Activated B cell treated with CpG ODN at 0.5 μM for 24 hours (primary cell): ENCODE measurements at regions not wholly inside any gene's neighbourhood (a gene's known extent, or its start where the extent isn't known, plus 50 kb on each side); places are given as distances from the start of the nearest gene placed in this dataset.

Experiments
- ATAC-seq: fragments of 200-7000 bp; cut with Tn5 transposase; one replicate; pipeline ENCODE4 v1.10.0; 2021; ENCODE audit warnings: low read depth, mild to moderate bottlenecking, moderate library complexity
- CTCF ChIA-PET: fragments of 350-600 bp; sonication (Branson Sonifier 250); formaldehyde crosslinking; loops from one replicate; lab custom pipeline; 2021; ENCODE audit warnings: antibody characterized with exemption; lab: Charles Lee
- POLR2A ChIA-PET: fragments of 350-600 bp; sonication (Branson Sonifier 250); formaldehyde crosslinking; loops from one replicate; lab custom pipeline; 2021; ENCODE audit warnings: antibody characterized with exemption; lab: Charles Lee
- DNase-seq: peaks from one replicate; pipeline ENCODE4 v3.0.0; 2022
- H3K27ac Mint-ChIP-seq: one replicate; pipeline ENCODE4 v1.8.0; 2020; ENCODE audit warnings: mixed read lengths
- H3K27me3 Mint-ChIP-seq: one replicate; pipeline ENCODE4 v1.8.0; 2021; ENCODE audit warnings: mixed read lengths
- H3K36me3 Mint-ChIP-seq: one replicate; pipeline ENCODE4 v1.8.0; 2021; ENCODE audit warnings: low read depth, mixed read lengths
- H3K4me1 Mint-ChIP-seq: one replicate; pipeline ENCODE4 v1.8.0; 2021; ENCODE audit warnings: mixed read lengths
- H3K4me3 Mint-ChIP-seq: one replicate; pipeline ENCODE4 v1.8.0; 2020; ENCODE audit warnings: mild to moderate bottlenecking, mixed read lengths
- H3K9me3 Mint-ChIP-seq: one replicate; pipeline ENCODE4 v1.8.0; 2020; ENCODE audit warnings: mixed read lengths
- CTCF ChIP-seq: fragments of 200-600 bp; IDR thresholded peaks from one replicate; pipeline ENCODE4 v1.8.0; 2022; ENCODE audit warnings: antibody characterized with exemption, mild to moderate bottlenecking
- intact Hi-C: fragments of 100-400 bp; cut with micrococcal nuclease; formaldehyde crosslinking; loops from one replicate; pipeline ENCODE4 v1.15.1; 2024

GRCh38 chrX:4588893-4589292 lies 875.4 kb upstream of the PRKX start:
- TF ChIP-seq CTCF = no peak
- Mint-ChIP-seq H3K4me1 (no peaks in the 10 kb centered on the region), H3K4me3 (no peak overlapping the region), H3K36me3 (no peaks in the 10 kb centered on the region), H3K27me3 (no peaks in the 10 kb centered on the region), H3K9me3 (peaks cover 4% of the 10 kb centered on the region), H3K27ac (no peak overlapping the region)
- CTCF ChIA-PET = no interaction called here
- ATAC-seq = no peak
- POLR2A ChIA-PET = no interaction called here
- no peak for DNase-seq
- intact Hi-C loops = no loop called here

- TF ChIP-seq CTCF = no peak
- Mint-ChIP-seq H3K36me3 (no peaks in the 10 kb centered on the region), H3K4me3 (no peak overlapping the region), H3K27ac (no peak overlapping the region), H3K4me1 (no peaks in the 10 kb centered on the region), H3K9me3 (peaks cover 4% of the 10 kb centered on the region), H3K27me3 (no peaks in the 10 kb centered on the region)
- intact Hi-C loops = no loop called here
- ATAC-seq (no peak), DNase-seq (no peak)
- CTCF ChIA-PET = no interaction called here
- POLR2A ChIA-PET = no interaction called here
Observed at GRCh38 chrX:4588466-4588865, 875.0 kb upstream of the PRKX start.

GRCh38 chrX:4588056-4588455 lies 874.6 kb upstream of the PRKX start:
- TF ChIP-seq CTCF = no peak
- Mint-ChIP-seq H3K4me1 (no peaks in the 10 kb centered on the region), H3K9me3 (peaks cover 4% of the 10 kb centered on the region), H3K27me3 (no peaks in the 10 kb centered on the region), H3K36me3 (no peaks in the 10 kb centered on the region), H3K27ac (no peak overlapping the region), H3K4me3 (no peak overlapping the region)
- POLR2A ChIA-PET = no interaction called here
- CTCF ChIA-PET = no interaction called here
- no peak for DNase-seq
- no peak for ATAC-seq
- intact Hi-C loops = no loop called here

- Mint-ChIP-seq H3K36me3 (no peaks in the 10 kb centered on the region), H3K4me1 (no peaks in the 10 kb centered on the region), H3K4me3 (no peak overlapping the region), H3K27ac (no peak overlapping the region), H3K27me3 (no peaks in the 10 kb centered on the region), H3K9me3 (peaks cover 2% of the 10 kb centered on the region)
- ChIA-PET CTCF (no interaction called here), POLR2A (no interaction called here)
- TF ChIP-seq CTCF = no peak
- intact Hi-C loops = no loop called here
- ATAC-seq (no peak), DNase-seq (no peak)
Observed at GRCh38 chrX:4579999-4580398, 866.5 kb upstream of the PRKX start.

GRCh38 chrX:4579480-4579879 lies 866.0 kb upstream of the PRKX start:
- no peak for ATAC-seq
- Mint-ChIP-seq H3K36me3 (no peaks in the 10 kb centered on the region), H3K4me3 (no peak overlapping the region), H3K27me3 (no peaks in the 10 kb centered on the region), H3K9me3 (no peaks in the 10 kb centered on the region), H3K27ac (no peak overlapping the region), H3K4me1 (no peaks in the 10 kb centered on the region)
- ChIA-PET POLR2A (no interaction called here), CTCF (no interaction called here)
- no peak for DNase-seq
- intact Hi-C loops = no loop called here
- no peak for TF ChIP-seq CTCF
